ENCODE measurements at regions not wholly inside any gene's neighbourhood (a gene's known extent, or its start where the extent isn't known, plus 50 kb on each side); places are given as distances from the start of the nearest gene placed in this dataset.

GRCh38 chr14:85243321-85243720 lies 286.6 kb upstream of the FLRT2 start:
- TF ChIP-seq, protein P1, sequence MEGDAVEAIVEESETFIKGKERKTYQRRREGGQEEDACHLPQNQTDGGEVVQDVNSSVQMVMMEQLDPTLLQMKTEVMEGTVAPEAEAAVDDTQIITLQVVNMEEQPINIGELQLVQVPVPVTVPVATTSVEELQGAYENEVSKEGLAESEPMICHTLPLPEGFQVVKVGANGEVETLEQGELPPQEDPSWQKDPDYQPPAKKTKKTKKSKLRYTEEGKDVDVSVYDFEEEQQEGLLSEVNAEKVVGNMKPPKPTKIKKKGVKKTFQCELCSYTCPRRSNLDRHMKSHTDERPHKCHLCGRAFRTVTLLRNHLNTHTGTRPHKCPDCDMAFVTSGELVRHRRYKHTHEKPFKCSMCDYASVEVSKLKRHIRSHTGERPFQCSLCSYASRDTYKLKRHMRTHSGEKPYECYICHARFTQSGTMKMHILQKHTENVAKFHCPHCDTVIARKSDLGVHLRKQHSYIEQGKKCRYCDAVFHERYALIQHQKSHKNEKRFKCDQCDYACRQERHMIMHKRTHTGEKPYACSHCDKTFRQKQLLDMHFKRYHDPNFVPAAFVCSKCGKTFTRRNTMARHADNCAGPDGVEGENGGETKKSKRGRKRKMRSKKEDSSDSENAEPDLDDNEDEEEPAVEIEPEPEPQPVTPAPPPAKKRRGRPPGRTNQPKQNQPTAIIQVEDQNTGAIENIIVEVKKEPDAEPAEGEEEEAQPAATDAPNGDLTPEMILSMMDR (IDR thresholded peaks at IDR 0.05; ENCODE audit: extremely low read depth, insufficient read depth, missing control alignments), result no peak
- in situ Hi-C loops (cut with MboI; ENCODE audit: low pct_unique_long_range_greater_than_20kb, low sequenced_read_pairs, unreplicated experiment), result no loop called here
- no peak for DNase-seq (ENCODE audit: low spot score)

- no peak for DNase-seq (ENCODE audit: low spot score)
- in situ Hi-C loops (cut with MboI; ENCODE audit: low pct_unique_long_range_greater_than_20kb, low sequenced_read_pairs, unreplicated experiment), result no loop called here
- TF ChIP-seq, protein P1 (IDR thresholded peaks at IDR 0.05; ENCODE audit: extremely low read depth, insufficient read depth, missing control alignments), result no peak
Observed at GRCh38 chr14:85247071-85247470, 282.9 kb upstream of the FLRT2 start.

- TF ChIP-seq, protein P1 (IDR thresholded peaks at IDR 0.05; ENCODE audit: extremely low read depth, insufficient read depth, missing control alignments), result no peak
- DNase-seq (ENCODE audit: low spot score), result no peak
- in situ Hi-C loops (cut with MboI; ENCODE audit: low pct_unique_long_range_greater_than_20kb, low sequenced_read_pairs, unreplicated experiment), result no loop called here
Observed at GRCh38 chr14:85248881-85249635, 280.9 kb upstream of the FLRT2 start.

- in situ Hi-C loops (cut with MboI; ENCODE audit: low pct_unique_long_range_greater_than_20kb, low sequenced_read_pairs, unreplicated experiment), result no loop called here
- DNase-seq (ENCODE audit: low spot score), result no peak
- TF ChIP-seq, protein P1 (IDR thresholded peaks at IDR 0.05; ENCODE audit: extremely low read depth, insufficient read depth, missing control alignments), result no peak
Observed at GRCh38 chr14:85250414-85251189, 279.3 kb upstream of the FLRT2 start.

- in situ Hi-C loops (cut with MboI; ENCODE audit: low pct_unique_long_range_greater_than_20kb, low sequenced_read_pairs, unreplicated experiment), result no loop called here
- no peak for DNase-seq (ENCODE audit: low spot score)
- TF ChIP-seq, protein P1 (IDR thresholded peaks at IDR 0.05; ENCODE audit: extremely low read depth, insufficient read depth, missing control alignments), result no peak
Observed at GRCh38 chr14:85252011-85252410, 277.9 kb upstream of the FLRT2 start.

GRCh38 chr14:85254711-85255110 lies 275.2 kb upstream of the FLRT2 start:
- TF ChIP-seq, protein P1 (IDR thresholded peaks at IDR 0.05; ENCODE audit: extremely low read depth, insufficient read depth, missing control alignments), result no peak
- no peak for DNase-seq (ENCODE audit: low spot score)
- in situ Hi-C loops (cut with MboI; ENCODE audit: low pct_unique_long_range_greater_than_20kb, low sequenced_read_pairs, unreplicated experiment), result no loop called here
